ENCODE measurements at regions not wholly inside any gene's neighbourhood (a gene's known extent, or its start where the extent isn't known, plus 50 kb on each side); places are given as distances from the start of the nearest gene placed in this dataset.

DNA sequence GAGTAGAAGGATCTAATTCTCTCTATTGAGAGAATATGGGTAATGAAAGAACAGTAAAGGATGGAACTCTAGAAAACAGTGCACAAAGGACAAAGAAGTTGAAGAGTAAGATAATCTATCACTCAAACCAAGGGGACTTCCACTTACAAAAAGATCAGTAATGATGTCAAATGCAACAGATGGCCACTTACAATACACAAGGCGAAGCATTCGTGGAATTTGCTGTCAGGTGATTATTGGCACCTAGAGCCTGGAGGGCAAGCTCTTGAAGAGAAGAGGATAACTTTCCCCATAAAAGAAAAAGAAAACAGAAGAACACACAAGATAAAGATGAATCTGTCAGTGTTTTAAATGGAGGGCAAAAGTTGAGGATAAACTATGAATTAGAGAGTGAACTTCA lies 256.0 kb upstream of the TCF21 start:
- TF ChIP-seq POLR2A (IDR thresholded peaks at IDR 0.05), result no peak
- TF ChIP-seq, protein P1, sequence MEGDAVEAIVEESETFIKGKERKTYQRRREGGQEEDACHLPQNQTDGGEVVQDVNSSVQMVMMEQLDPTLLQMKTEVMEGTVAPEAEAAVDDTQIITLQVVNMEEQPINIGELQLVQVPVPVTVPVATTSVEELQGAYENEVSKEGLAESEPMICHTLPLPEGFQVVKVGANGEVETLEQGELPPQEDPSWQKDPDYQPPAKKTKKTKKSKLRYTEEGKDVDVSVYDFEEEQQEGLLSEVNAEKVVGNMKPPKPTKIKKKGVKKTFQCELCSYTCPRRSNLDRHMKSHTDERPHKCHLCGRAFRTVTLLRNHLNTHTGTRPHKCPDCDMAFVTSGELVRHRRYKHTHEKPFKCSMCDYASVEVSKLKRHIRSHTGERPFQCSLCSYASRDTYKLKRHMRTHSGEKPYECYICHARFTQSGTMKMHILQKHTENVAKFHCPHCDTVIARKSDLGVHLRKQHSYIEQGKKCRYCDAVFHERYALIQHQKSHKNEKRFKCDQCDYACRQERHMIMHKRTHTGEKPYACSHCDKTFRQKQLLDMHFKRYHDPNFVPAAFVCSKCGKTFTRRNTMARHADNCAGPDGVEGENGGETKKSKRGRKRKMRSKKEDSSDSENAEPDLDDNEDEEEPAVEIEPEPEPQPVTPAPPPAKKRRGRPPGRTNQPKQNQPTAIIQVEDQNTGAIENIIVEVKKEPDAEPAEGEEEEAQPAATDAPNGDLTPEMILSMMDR (IDR thresholded peaks at IDR 0.05 in 8 of 11, conservative IDR thresholded peaks at IDR 0.05 in 3 of 11), result no peak
- no peak for TF ChIP-seq POLR2AphosphoS5 (IDR thresholded peaks at IDR 0.05)
- intact Hi-C loops (cut with DNase I; ENCODE audit: low total_unique reads), result no loop called here
- DNase-seq, result no peak
- H3K36me3 ChIP-seq, result no peaks in the 10 kb centered on the region
- H3K27me3 ChIP-seq (replicated peaks in 1 of 7), result no peaks in the 10 kb centered on the region
- WGBS, 5 donors, result 70 to 82% (median 74%) methylated on average over 2 of the region's 2 CpGs
- H3K27ac ChIP-seq, result no peak overlapping the region
- no peak overlapping the region for H3K4me3 ChIP-seq
- no peaks in the 10 kb centered on the region for H3K9me3 ChIP-seq
- H3K4me1 ChIP-seq, result no peaks in the 10 kb centered on the region

DNA sequence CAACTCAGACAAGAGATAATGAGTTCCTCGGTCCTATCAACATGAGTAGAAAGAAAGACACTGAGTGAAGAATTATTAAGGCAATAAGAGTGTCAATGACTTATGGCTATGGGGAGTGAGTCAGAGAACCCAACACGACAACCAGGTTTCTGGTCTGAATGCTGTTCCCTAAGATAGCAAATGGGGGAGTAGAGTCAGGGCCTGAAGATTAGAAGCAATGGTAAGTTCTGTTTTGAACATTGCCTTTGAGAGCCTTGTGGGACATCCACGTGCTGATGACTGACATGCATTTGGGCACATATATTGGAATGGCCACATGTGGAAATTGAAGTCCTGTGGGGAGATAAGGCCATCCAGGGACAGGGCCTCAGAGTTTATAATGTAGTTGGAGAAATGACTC lies 254.4 kb upstream of the TCF21 start:
- WGBS, 5 donors, result 75 to 86% (median 78%) methylated on average over 3 of the region's 3 CpGs

DNA sequence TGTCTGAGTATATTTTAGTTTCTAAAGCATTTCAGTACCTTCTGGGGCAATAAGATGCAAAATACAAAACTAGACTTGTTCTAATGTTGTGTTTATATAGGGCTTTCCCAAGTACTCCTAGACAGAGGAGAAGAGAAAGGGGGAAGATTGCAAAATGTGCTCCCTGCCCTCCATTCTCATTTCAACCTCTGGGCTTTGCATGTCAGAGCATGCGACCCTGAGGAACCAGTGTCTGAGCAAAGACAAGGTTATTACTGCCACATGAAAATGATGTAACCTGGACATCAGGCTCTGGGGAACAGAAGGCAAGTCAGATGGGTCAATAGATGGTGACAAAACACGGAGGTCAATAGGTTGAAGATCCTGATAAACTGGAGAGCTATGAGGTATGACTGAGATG lies 253.5 kb upstream of the TCF21 start:
- 70 to 86% (median 75%) methylated on average over 2 of the region's 2 CpGs for WGBS, 5 donors
- no peak overlapping the region for H3K4me3 ChIP-seq

More for the DNA sequence above, 254.4 kb upstream of the TCF21 start:
- no peak for TF ChIP-seq POLR2A (IDR thresholded peaks at IDR 0.05)
- TF ChIP-seq POLR2AphosphoS5 (IDR thresholded peaks at IDR 0.05), result no peak
- TF ChIP-seq, protein P1 (IDR thresholded peaks at IDR 0.05 in 8 of 11, conservative IDR thresholded peaks at IDR 0.05 in 3 of 11), result no peak
- H3K4me1 ChIP-seq, result no peaks in the 10 kb centered on the region
- H3K4me3 ChIP-seq, result no peak overlapping the region
- H3K36me3 ChIP-seq, result no peaks in the 10 kb centered on the region
- no peaks in the 10 kb centered on the region for H3K27me3 ChIP-seq (replicated peaks in 1 of 7)
- peaks cover 0 to 11% (median 5%) of the 10 kb centered on the region in 8 donors for H3K9me3 ChIP-seq
- no peak for DNase-seq
- H3K27ac ChIP-seq, result no peak overlapping the region
- intact Hi-C loops (cut with DNase I; ENCODE audit: low total_unique reads), result no loop called here

DNA sequence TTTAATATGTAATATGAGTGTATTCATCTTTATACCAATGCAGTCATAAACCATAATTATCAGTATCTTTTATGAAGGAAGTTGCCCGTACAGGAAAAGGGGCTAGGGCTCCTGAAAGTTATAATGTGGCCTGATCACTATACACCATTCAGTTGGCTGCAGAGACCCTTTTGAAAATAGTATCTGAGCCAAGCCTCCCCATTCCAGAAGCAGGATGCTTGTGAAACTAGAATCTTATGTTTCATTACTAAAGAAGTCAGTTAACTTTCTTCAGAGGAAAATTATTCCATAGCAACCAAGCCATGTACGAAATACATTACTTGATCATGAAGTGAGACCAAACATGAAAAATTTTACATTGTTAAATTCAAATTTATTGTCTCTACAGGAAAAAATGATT lies 251.5 kb upstream of the TCF21 start:
- Histone ChIP-seq H3K27ac (no peak overlapping the region), H3K4me3 (no peak overlapping the region), H3K36me3 (no peaks in the 10 kb centered on the region), H3K27me3 (replicated peaks in 1 of 7) (no peaks in the 10 kb centered on the region), H3K9me3 (peaks cover 0 to 11% (median 5%) of the 10 kb centered on the region in 8 donors), H3K4me1 (no peaks in the 10 kb centered on the region)
- intact Hi-C loops (cut with DNase I; ENCODE audit: low total_unique reads), result no loop called here
- no peak for DNase-seq
- TF ChIP-seq POLR2AphosphoS5 (IDR thresholded peaks at IDR 0.05), result no peak
- 65 to 81% (median 74%) methylated on average over 2 of the region's 2 CpGs for WGBS, 5 donors

More for the DNA sequence above, 253.5 kb upstream of the TCF21 start:
- Histone ChIP-seq H3K36me3 (no peaks in the 10 kb centered on the region), H3K27me3 (replicated peaks in 1 of 7) (no peaks in the 10 kb centered on the region), H3K27ac (no peak overlapping the region), H3K4me1 (no peaks in the 10 kb centered on the region), H3K9me3 (peaks cover 0 to 11% (median 5%) of the 10 kb centered on the region in 8 donors)
- TF ChIP-seq POLR2A (IDR thresholded peaks at IDR 0.05), result no peak
- TF ChIP-seq POLR2AphosphoS5 (IDR thresholded peaks at IDR 0.05), result no peak
- TF ChIP-seq, protein P1 (IDR thresholded peaks at IDR 0.05 in 8 of 11, conservative IDR thresholded peaks at IDR 0.05 in 3 of 11), result no peak
- intact Hi-C loops (cut with DNase I; ENCODE audit: low total_unique reads), result no loop called here
- no peak for DNase-seq

DNA sequence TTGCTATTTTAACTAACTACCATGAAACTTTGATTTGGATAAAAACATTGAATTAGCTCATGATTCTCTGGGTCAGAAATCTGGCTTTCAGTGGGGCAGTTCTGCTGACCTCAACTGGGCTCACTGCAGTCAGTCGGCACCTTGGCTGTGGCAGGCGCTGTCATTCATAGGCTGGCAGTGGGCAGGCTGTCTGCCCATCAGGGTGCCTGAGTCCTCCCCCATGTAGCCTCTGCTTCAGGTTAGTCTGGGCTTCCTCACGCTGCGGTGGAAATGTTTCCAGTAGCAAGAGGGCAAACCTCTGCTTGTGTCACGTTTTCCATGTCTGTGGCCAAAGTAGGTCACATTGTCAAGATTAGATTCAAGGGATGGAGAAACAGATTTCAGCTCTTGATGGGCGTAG lies 251.0 kb upstream of the TCF21 start:
- Histone ChIP-seq H3K4me1 (no peaks in the 10 kb centered on the region), H3K27ac (no peak overlapping the region), H3K36me3 (no peaks in the 10 kb centered on the region), H3K9me3 (peaks cover 0 to 11% (median 5%) of the 10 kb centered on the region in 8 donors), H3K4me3 (no peak overlapping the region), H3K27me3 (replicated peaks in 1 of 7) (no peaks in the 10 kb centered on the region)
- TF ChIP-seq POLR2A (IDR thresholded peaks at IDR 0.05) (no peak), POLR2AphosphoS5 (IDR thresholded peaks at IDR 0.05) (no peak)
- TF ChIP-seq, protein P1 (IDR thresholded peaks at IDR 0.05 in 8 of 11, conservative IDR thresholded peaks at IDR 0.05 in 3 of 11), result no peak
- no peak for DNase-seq
- 76 to 83% (median 76%) methylated on average over 6 of the region's 6 CpGs for WGBS, 5 donors
- intact Hi-C loops (cut with DNase I; ENCODE audit: low total_unique reads), result no loop called here

Measured in spleen (tissue), 11 donors.